ENCODE measurements at regions not wholly inside any gene's neighbourhood (a gene's known extent, or its start where the extent isn't known, plus 50 kb on each side); places are given as distances from the start of the nearest gene placed in this dataset.

- H3K27me3 Mint-ChIP-seq: no peaks in the 10 kb centered on the region
- no peak overlapping the region for H3K4me3 Mint-ChIP-seq
- Histone ChIP-seq H3K4me3 (ENCODE audit: control insufficient read depth in 1 of 2, extremely low read depth in 1 of 2, low read length in 1 of 2) (no peak overlapping the region), H3K36me3 (ENCODE audit: control insufficient read depth in 2 of 2, extremely low read depth in 1 of 2, insufficient read depth in 1 of 2, low read length in 1 of 2) (no peaks in the 10 kb centered on the region), H3K4me1 (ENCODE audit: control insufficient read depth in 1 of 2, extremely low read depth in 1 of 2, insufficient read depth in 2 of 2, low read length in 2 of 2) (no peaks in the 10 kb centered on the region), H3K27ac (ENCODE audit: low read length) (no peak overlapping the region), H3K9me3 (no peaks in the 10 kb centered on the region), H3K27me3 (replicated peaks in 1 of 2; ENCODE audit: control insufficient read depth in 2 of 2, extremely low read depth in 1 of 2, insufficient read depth in 2 of 2, low read length in 1 of 2) (no peaks in the 10 kb centered on the region)
- peaks cover 0 to 11% (median 7%) of the 10 kb centered on the region in 3 donors for H3K9me3 Mint-ChIP-seq
- H3K4me1 Mint-ChIP-seq: no peaks in the 10 kb centered on the region
- H3K27ac Mint-ChIP-seq: no peak overlapping the region
- no peak for DNase-seq
- WGBS (ENCODE audit: insufficient coverage): 83% methylated on average over 1 of the region's 4 CpGs
- ChIA-PET POLR2A (no interaction called here), CTCF (no interaction called here)
- ATAC-seq (replicated peaks in 1 of 4): no peak
- no peaks in the 10 kb centered on the region for H3K36me3 Mint-ChIP-seq
Observed at GRCh38 chr12:115049614-115050013, 365.6 kb upstream of the TBX3 start.

GRCh38 chr12:115046805-115047204 lies 362.8 kb upstream of the TBX3 start:
- Histone ChIP-seq H3K9me3 (no peaks in the 10 kb centered on the region), H3K4me3 (ENCODE audit: control insufficient read depth in 1 of 2, extremely low read depth in 1 of 2, low read length in 1 of 2) (no peak overlapping the region), H3K36me3 (ENCODE audit: control insufficient read depth in 2 of 2, extremely low read depth in 1 of 2, insufficient read depth in 1 of 2, low read length in 1 of 2) (no peaks in the 10 kb centered on the region), H3K27me3 (replicated peaks in 1 of 2; ENCODE audit: control insufficient read depth in 2 of 2, extremely low read depth in 1 of 2, insufficient read depth in 2 of 2, low read length in 1 of 2) (no peaks in the 10 kb centered on the region), H3K4me1 (ENCODE audit: control insufficient read depth in 1 of 2, extremely low read depth in 1 of 2, insufficient read depth in 2 of 2, low read length in 2 of 2) (no peaks in the 10 kb centered on the region), H3K27ac (ENCODE audit: low read length) (no peak overlapping the region)
- Mint-ChIP-seq H3K4me1 (no peaks in the 10 kb centered on the region), H3K9me3 (peaks cover 5 to 8% (median 6%) of the 10 kb centered on the region in 3 donors), H3K36me3 (no peaks in the 10 kb centered on the region), H3K27me3 (no peaks in the 10 kb centered on the region), H3K4me3 (no peak overlapping the region), H3K27ac (no peak overlapping the region)
- DNase-seq: no peak
- WGBS (ENCODE audit: insufficient coverage): no CpG with 5 or more reads among the region's 1 CpG
- ATAC-seq (replicated peaks in 1 of 4): no peak
- POLR2A ChIA-PET: no interaction called here
- CTCF ChIA-PET: no interaction called here

- H3K4me3 Mint-ChIP-seq: no peak overlapping the region
- H3K27ac Mint-ChIP-seq: no peak overlapping the region
- CTCF ChIA-PET: no interaction called here
- Histone ChIP-seq H3K4me3 (ENCODE audit: control insufficient read depth in 1 of 2, extremely low read depth in 1 of 2, low read length in 1 of 2) (no peak overlapping the region), H3K27me3 (replicated peaks in 1 of 2; ENCODE audit: control insufficient read depth in 2 of 2, extremely low read depth in 1 of 2, insufficient read depth in 2 of 2, low read length in 1 of 2) (no peaks in the 10 kb centered on the region), H3K9me3 (no peaks in the 10 kb centered on the region), H3K27ac (ENCODE audit: low read length) (no peak overlapping the region), H3K4me1 (ENCODE audit: control insufficient read depth in 1 of 2, extremely low read depth in 1 of 2, insufficient read depth in 2 of 2, low read length in 2 of 2) (no peaks in the 10 kb centered on the region), H3K36me3 (ENCODE audit: control insufficient read depth in 2 of 2, extremely low read depth in 1 of 2, insufficient read depth in 1 of 2, low read length in 1 of 2) (no peaks in the 10 kb centered on the region)
- H3K9me3 Mint-ChIP-seq: peaks cover 5 to 13% (median 8%) of the 10 kb centered on the region in 3 donors
- 95% methylated on average over 4 of the region's 6 CpGs for WGBS (ENCODE audit: insufficient coverage)
- H3K36me3 Mint-ChIP-seq: no peaks in the 10 kb centered on the region
- H3K4me1 Mint-ChIP-seq: no peaks in the 10 kb centered on the region
- DNase-seq: no peak
- POLR2A ChIA-PET: no interaction called here
- ATAC-seq (replicated peaks in 1 of 4): no peak
- no peaks in the 10 kb centered on the region for H3K27me3 Mint-ChIP-seq
Observed at GRCh38 chr12:115044073-115044472, 360.1 kb upstream of the TBX3 start.

- Histone ChIP-seq H3K4me1 (ENCODE audit: control insufficient read depth in 1 of 2, extremely low read depth in 1 of 2, insufficient read depth in 2 of 2, low read length in 2 of 2) (no peaks in the 10 kb centered on the region), H3K27ac (ENCODE audit: low read length) (no peak overlapping the region), H3K36me3 (ENCODE audit: control insufficient read depth in 2 of 2, extremely low read depth in 1 of 2, insufficient read depth in 1 of 2, low read length in 1 of 2) (no peaks in the 10 kb centered on the region), H3K4me3 (ENCODE audit: control insufficient read depth in 1 of 2, extremely low read depth in 1 of 2, low read length in 1 of 2) (no peak overlapping the region), H3K9me3 (no peaks in the 10 kb centered on the region), H3K27me3 (replicated peaks in 1 of 2; ENCODE audit: control insufficient read depth in 2 of 2, extremely low read depth in 1 of 2, insufficient read depth in 2 of 2, low read length in 1 of 2) (no peaks in the 10 kb centered on the region)
- Mint-ChIP-seq H3K4me1 (no peaks in the 10 kb centered on the region), H3K27ac (no peak overlapping the region), H3K27me3 (no peaks in the 10 kb centered on the region), H3K36me3 (no peaks in the 10 kb centered on the region), H3K4me3 (no peak overlapping the region), H3K9me3 (peaks cover 5 to 13% (median 8%) of the 10 kb centered on the region in 3 donors)
- POLR2A ChIA-PET: no interaction called here
- no peak for ATAC-seq (replicated peaks in 1 of 4)
- 72% methylated on average over 4 of the region's 4 CpGs for WGBS (ENCODE audit: insufficient coverage)
- DNase-seq: no peak
- CTCF ChIA-PET: no interaction called here
Observed at GRCh38 chr12:115043079-115043478, 359.1 kb upstream of the TBX3 start.

GRCh38 chr12:115042341-115042740 lies 358.4 kb upstream of the TBX3 start:
- ATAC-seq (replicated peaks in 1 of 4): no peak
- Histone ChIP-seq H3K4me3 (ENCODE audit: control insufficient read depth in 1 of 2, extremely low read depth in 1 of 2, low read length in 1 of 2) (no peak overlapping the region), H3K27me3 (replicated peaks in 1 of 2; ENCODE audit: control insufficient read depth in 2 of 2, extremely low read depth in 1 of 2, insufficient read depth in 2 of 2, low read length in 1 of 2) (no peaks in the 10 kb centered on the region), H3K27ac (ENCODE audit: low read length) (no peak overlapping the region), H3K4me1 (ENCODE audit: control insufficient read depth in 1 of 2, extremely low read depth in 1 of 2, insufficient read depth in 2 of 2, low read length in 2 of 2) (no peaks in the 10 kb centered on the region), H3K36me3 (ENCODE audit: control insufficient read depth in 2 of 2, extremely low read depth in 1 of 2, insufficient read depth in 1 of 2, low read length in 1 of 2) (no peaks in the 10 kb centered on the region), H3K9me3 (no peaks in the 10 kb centered on the region)
- H3K9me3 Mint-ChIP-seq: peaks cover 5 to 13% (median 8%) of the 10 kb centered on the region in 3 donors
- ChIA-PET CTCF (no interaction called here), POLR2A (no interaction called here)
- no peaks in the 10 kb centered on the region for H3K27me3 Mint-ChIP-seq
- H3K4me3 Mint-ChIP-seq: no peak overlapping the region
- H3K4me1 Mint-ChIP-seq: no peaks in the 10 kb centered on the region
- DNase-seq: no peak
- no peaks in the 10 kb centered on the region for H3K36me3 Mint-ChIP-seq
- H3K27ac Mint-ChIP-seq: no peak overlapping the region

- Histone ChIP-seq H3K4me3 (ENCODE audit: control insufficient read depth in 1 of 2, extremely low read depth in 1 of 2, low read length in 1 of 2) (no peak overlapping the region), H3K36me3 (ENCODE audit: control insufficient read depth in 2 of 2, extremely low read depth in 1 of 2, insufficient read depth in 1 of 2, low read length in 1 of 2) (no peaks in the 10 kb centered on the region), H3K27ac (ENCODE audit: low read length) (no peak overlapping the region), H3K27me3 (replicated peaks in 1 of 2; ENCODE audit: control insufficient read depth in 2 of 2, extremely low read depth in 1 of 2, insufficient read depth in 2 of 2, low read length in 1 of 2) (no peaks in the 10 kb centered on the region), H3K9me3 (no peaks in the 10 kb centered on the region), H3K4me1 (ENCODE audit: control insufficient read depth in 1 of 2, extremely low read depth in 1 of 2, insufficient read depth in 2 of 2, low read length in 2 of 2) (no peaks in the 10 kb centered on the region)
- peaks cover 0 to 14% (median 13%) of the 10 kb centered on the region in 3 donors for H3K9me3 Mint-ChIP-seq
- no peak overlapping the region for H3K4me3 Mint-ChIP-seq
- ATAC-seq (replicated peaks in 1 of 4) (no peak), DNase-seq (no peak)
- H3K27ac Mint-ChIP-seq: no peak overlapping the region
- no peaks in the 10 kb centered on the region for H3K27me3 Mint-ChIP-seq
- ChIA-PET POLR2A (no interaction called here), CTCF (interaction anchor here in 1 of 2 donors (0.5 kb wide), 1 partner anchor 14 kb away, joined by 5 read pairs; no protein-coding TSS in a partner anchor)
- H3K36me3 Mint-ChIP-seq: no peaks in the 10 kb centered on the region
- H3K4me1 Mint-ChIP-seq: no peaks in the 10 kb centered on the region
- WGBS (ENCODE audit: insufficient coverage): 83% methylated on average over 2 of the region's 2 CpGs
Observed at GRCh38 chr12:115037830-115038229, 353.9 kb upstream of the TBX3 start.

- WGBS (ENCODE audit: insufficient coverage): 60% methylated on average over 1 of the region's 2 CpGs
- CTCF ChIA-PET: no interaction called here
Observed at GRCh38 chr12:115035535-115036107, 351.6 kb upstream of the TBX3 start.

More at GRCh38 chr12:115035535-115036107, 351.6 kb upstream of the TBX3 start:
- ATAC-seq (replicated peaks in 1 of 4): no peak
- no peaks in the 10 kb centered on the region for H3K9me3 ChIP-seq
- no peaks in the 10 kb centered on the region for H3K4me1 ChIP-seq (ENCODE audit: control insufficient read depth in 1 of 2, extremely low read depth in 1 of 2, insufficient read depth in 2 of 2, low read length in 2 of 2)
- H3K27ac ChIP-seq (ENCODE audit: low read length): no peak overlapping the region
- Mint-ChIP-seq H3K4me1 (no peaks in the 10 kb centered on the region), H3K4me3 (no peak overlapping the region), H3K36me3 (no peaks in the 10 kb centered on the region), H3K27me3 (no peaks in the 10 kb centered on the region), H3K9me3 (peaks cover 0 to 11% (median 6%) of the 10 kb centered on the region in 3 donors), H3K27ac (no peak overlapping the region)
- POLR2A ChIA-PET: no interaction called here
- DNase-seq: no peak
- no peaks in the 10 kb centered on the region for H3K27me3 ChIP-seq (replicated peaks in 1 of 2; ENCODE audit: control insufficient read depth in 2 of 2, extremely low read depth in 1 of 2, insufficient read depth in 2 of 2, low read length in 1 of 2)
- no peaks in the 10 kb centered on the region for H3K36me3 ChIP-seq (ENCODE audit: control insufficient read depth in 2 of 2, extremely low read depth in 1 of 2, insufficient read depth in 1 of 2, low read length in 1 of 2)
- H3K4me3 ChIP-seq (ENCODE audit: control insufficient read depth in 1 of 2, extremely low read depth in 1 of 2, low read length in 1 of 2): no peak overlapping the region
